ENCODE measurements at regions not wholly inside any gene's neighbourhood (a gene's known extent, or its start where the extent isn't known, plus 50 kb on each side); places are given as distances from the start of the nearest gene placed in this dataset.

- no peak overlapping the region for H3K4me3 Mint-ChIP-seq
- no peaks in the 10 kb centered on the region for H3K4me1 Mint-ChIP-seq
- TF ChIP-seq CREM (CRISPR knock-in tag; IDR thresholded peaks at IDR 0.05): no peak
- TF ChIP-seq GRHL2 (CRISPR knock-in tag; IDR thresholded peaks at IDR 0.05; ENCODE audit: insufficient replicate concordance, severe bottlenecking): no peak
- no peak for TF ChIP-seq FOXP1 (CRISPR knock-in tag; IDR thresholded peaks at IDR 0.05; ENCODE audit: borderline replicate concordance)
- TF ChIP-seq, protein P1, sequence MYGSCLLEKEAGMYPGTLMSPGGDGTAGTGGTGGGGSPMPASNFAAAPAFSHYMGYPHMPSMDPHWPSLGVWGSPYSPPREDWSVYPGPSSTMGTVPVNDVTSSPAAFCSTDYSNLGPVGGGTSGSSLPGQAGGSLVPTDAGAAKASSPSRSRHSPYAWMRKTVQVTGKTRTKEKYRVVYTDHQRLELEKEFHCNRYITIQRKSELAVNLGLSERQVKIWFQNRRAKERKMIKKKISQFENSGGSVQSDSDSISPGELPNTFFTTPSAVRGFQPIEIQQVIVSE (CRISPR knock-in tag; IDR thresholded peaks at IDR 0.05; ENCODE audit: borderline replicate concordance): no peak
- no peak for TF ChIP-seq ATF2 (CRISPR knock-in tag; IDR thresholded peaks at IDR 0.05; ENCODE audit: borderline replicate concordance, low read depth)
- ATAC-seq (no peak), DNase-seq (ENCODE audit: low spot score) (no peak)
- H3K36me3 Mint-ChIP-seq: no peaks in the 10 kb centered on the region; the same call in 1 of the 2 replicates
- peaks cover 3% of the 10 kb centered on the region; the same call in 1 of the 2 replicates for H3K27me3 Mint-ChIP-seq (ENCODE audit: low read depth)
- ChIA-PET POLR2A (no interaction called here), CTCF (no interaction called here)
- H3K9me3 Mint-ChIP-seq: peaks cover 37% of the 10 kb centered on the region
- no peak overlapping the region for H3K27ac Mint-ChIP-seq
Observed at GRCh38 chr7:46725838-46726237, 804.8 kb upstream of the IGFBP3 start.

DNA sequence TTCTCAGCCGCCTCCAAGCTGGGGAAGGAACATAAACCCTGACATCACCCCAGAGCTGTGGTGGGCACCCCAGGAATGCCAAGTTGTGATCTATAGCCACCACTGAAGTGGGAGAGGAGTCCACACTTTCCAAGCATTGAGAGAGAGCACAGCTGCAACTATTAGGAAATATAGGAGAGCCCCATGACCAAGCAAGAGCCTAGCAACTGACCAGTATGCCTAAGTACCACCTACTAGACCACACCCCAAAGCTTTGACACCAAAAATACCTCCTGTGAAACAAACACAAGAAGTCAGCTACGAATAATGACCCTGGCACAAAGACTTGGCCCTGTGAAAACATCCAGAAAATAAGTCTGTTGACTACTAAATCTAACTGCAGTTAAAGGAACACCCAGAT, 804.1 kb upstream of the IGFBP3 start:
- H3K36me3 Mint-ChIP-seq: no peaks in the 10 kb centered on the region; the same call in 1 of the 2 replicates
- no peak for DNase-seq (ENCODE audit: low spot score)

GRCh38 chr7:46723742-46724141, 802.7 kb upstream of the IGFBP3 start:
- Mint-ChIP-seq H3K27ac (no peak overlapping the region), H3K4me3 (no peak overlapping the region), H3K27me3 (ENCODE audit: low read depth) (peaks cover 3% of the 10 kb centered on the region; the same call in 1 of the 2 replicates), H3K4me1 (no peaks in the 10 kb centered on the region), H3K36me3 (no peaks in the 10 kb centered on the region; the same call in 1 of the 2 replicates), H3K9me3 (peaks cover 37% of the 10 kb centered on the region)
- ChIA-PET POLR2A (no interaction called here), CTCF (no interaction called here)
- ATAC-seq (no peak), DNase-seq (ENCODE audit: low spot score) (no peak)
- TF ChIP-seq USF2 (CRISPR knock-in tag; IDR thresholded peaks at IDR 0.05): no peak
- TF ChIP-seq CBFB (CRISPR knock-in tag; IDR thresholded peaks at IDR 0.05; ENCODE audit: low read depth): no peak
- no peak for TF ChIP-seq SMAD3 (CRISPR knock-in tag; IDR thresholded peaks at IDR 0.05; ENCODE audit: borderline replicate concordance)
- TF ChIP-seq, protein P2, sequence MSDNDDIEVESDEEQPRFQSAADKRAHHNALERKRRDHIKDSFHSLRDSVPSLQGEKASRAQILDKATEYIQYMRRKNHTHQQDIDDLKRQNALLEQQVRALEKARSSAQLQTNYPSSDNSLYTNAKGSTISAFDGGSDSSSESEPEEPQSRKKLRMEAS (CRISPR knock-in tag; IDR thresholded peaks at IDR 0.05): no peak
- TF ChIP-seq FOXK1 (CRISPR knock-in tag; IDR thresholded peaks at IDR 0.05): no peak
- no peak for TF ChIP-seq GRHL2 (CRISPR knock-in tag; IDR thresholded peaks at IDR 0.05; ENCODE audit: insufficient replicate concordance, severe bottlenecking)
- no peak for TF ChIP-seq NR1H2 (CRISPR knock-in tag; IDR thresholded peaks at IDR 0.05)
- no peak for TF ChIP-seq JUN (CRISPR knock-in tag; IDR thresholded peaks at IDR 0.05)
- TF ChIP-seq ZNF416 (CRISPR knock-in tag; IDR thresholded peaks at IDR 0.05): no peak
- TF ChIP-seq TP53 (CRISPR knock-in tag; IDR thresholded peaks at IDR 0.05): no peak
- TF ChIP-seq ZNF423 (CRISPR knock-in tag; IDR thresholded peaks at IDR 0.05): no peak

More for the DNA sequence above, 804.1 kb upstream of the IGFBP3 start:
- ATAC-seq: no peak
- no peak overlapping the region for H3K27ac Mint-ChIP-seq
- no peak overlapping the region for H3K4me3 Mint-ChIP-seq
- no peak for TF ChIP-seq ZNF396 (CRISPR knock-in tag; IDR thresholded peaks at IDR 0.05; ENCODE audit: borderline replicate concordance)
- CTCF ChIA-PET: no interaction called here
- POLR2A ChIA-PET: no interaction called here
- no peaks in the 10 kb centered on the region for H3K4me1 Mint-ChIP-seq
- H3K27me3 Mint-ChIP-seq (ENCODE audit: low read depth): peaks cover 3% of the 10 kb centered on the region; the same call in 1 of the 2 replicates
- peaks cover 37% of the 10 kb centered on the region for H3K9me3 Mint-ChIP-seq

DNA sequence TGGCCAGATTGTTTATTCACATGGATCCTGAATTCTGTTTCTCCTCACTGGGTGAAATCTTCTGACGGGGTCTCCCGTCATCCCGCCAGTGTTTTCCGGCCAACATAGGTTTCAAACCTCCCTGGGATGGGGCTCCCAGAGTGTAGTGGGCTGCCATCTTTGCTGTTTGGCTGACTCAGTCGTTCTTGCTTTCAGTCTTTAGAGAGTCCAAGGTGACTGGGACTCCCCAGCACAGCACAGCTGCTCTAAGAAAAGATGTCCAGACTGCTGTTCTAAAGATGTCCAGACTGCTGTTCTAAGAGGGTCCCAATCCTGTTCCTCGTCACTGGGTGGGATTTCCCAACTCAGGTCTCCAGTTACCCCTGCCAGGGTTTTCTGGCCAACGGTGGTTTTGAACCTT, 801.9 kb upstream of the IGFBP3 start:
- CTCF ChIA-PET: no interaction called here
- TF ChIP-seq OVOL2 (CRISPR knock-in tag; IDR thresholded peaks at IDR 0.05; ENCODE audit: borderline replicate concordance): no peak
- no peak for TF ChIP-seq ZNF512 (CRISPR knock-in tag; IDR thresholded peaks at IDR 0.05; ENCODE audit: borderline replicate concordance)
- no peak for TF ChIP-seq E2F1 (CRISPR knock-in tag; IDR thresholded peaks at IDR 0.05)
- no peak for TF ChIP-seq FOXJ3 (CRISPR knock-in tag; IDR thresholded peaks at IDR 0.05; ENCODE audit: borderline replicate concordance)
- no peak for TF ChIP-seq IRF2 (CRISPR knock-in tag; IDR thresholded peaks at IDR 0.05; ENCODE audit: borderline replicate concordance, low read depth)
- TF ChIP-seq ZNF263 (CRISPR knock-in tag; IDR thresholded peaks at IDR 0.05; ENCODE audit: low read depth): no peak
- TF ChIP-seq RORB (CRISPR knock-in tag; IDR thresholded peaks at IDR 0.05): no peak
- no peak for TF ChIP-seq SP1 (CRISPR knock-in tag; conservative IDR thresholded peaks at IDR 0.05)
- TF ChIP-seq, protein P1 (CRISPR knock-in tag; IDR thresholded peaks at IDR 0.05; ENCODE audit: borderline replicate concordance): no peak
- no peak for TF ChIP-seq NR1H2 (CRISPR knock-in tag; IDR thresholded peaks at IDR 0.05)

More for the DNA sequence above, 801.9 kb upstream of the IGFBP3 start:
- H3K27ac Mint-ChIP-seq: no peak overlapping the region
- DNase-seq (ENCODE audit: low spot score) (no peak), ATAC-seq (no peak)
- no peaks in the 10 kb centered on the region; the same call in 1 of the 2 replicates for H3K36me3 Mint-ChIP-seq
- no peaks in the 10 kb centered on the region for H3K4me1 Mint-ChIP-seq
- POLR2A ChIA-PET: no interaction called here
- H3K4me3 Mint-ChIP-seq: no peak overlapping the region
- peaks cover 3% of the 10 kb centered on the region; the same call in 1 of the 2 replicates for H3K27me3 Mint-ChIP-seq (ENCODE audit: low read depth)
- peaks cover 34% of the 10 kb centered on the region for H3K9me3 Mint-ChIP-seq
